ENCODE measurements at regions not wholly inside any gene's neighbourhood (a gene's known extent, or its start where the extent isn't known, plus 50 kb on each side); places are given as distances from the start of the nearest gene placed in this dataset.

- DNase-seq (ENCODE audit: low read depth in 3 of 3, low spot score in 1 of 3) = no peak
Measured at GRCh38 chr5:155193483-155194107, 180.0 kb downstream of the KIF4B start.

DNA sequence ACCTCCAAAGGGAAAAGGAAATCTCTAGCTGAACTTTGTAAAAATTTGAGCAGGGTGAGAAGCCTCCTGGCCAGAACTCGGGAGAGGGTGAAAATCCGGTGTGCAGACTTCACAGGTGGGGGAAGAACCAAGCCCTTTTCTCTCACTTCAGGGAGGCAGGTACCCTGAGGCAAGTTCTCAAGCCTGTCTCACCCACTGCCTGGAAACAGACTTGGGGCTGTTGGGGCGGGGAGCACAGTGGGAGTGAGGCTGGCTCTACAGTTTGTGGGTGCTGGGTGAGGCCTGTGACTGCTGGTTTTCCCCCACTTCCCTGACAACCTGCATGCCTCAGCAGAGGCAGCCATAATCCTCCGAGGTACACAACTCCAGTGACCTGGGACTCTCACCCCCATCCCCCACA is 187.1 kb downstream of the KIF4B start:
- DNase-seq (ENCODE audit: low read depth in 3 of 3, low spot score in 1 of 3) = no peak

DNA sequence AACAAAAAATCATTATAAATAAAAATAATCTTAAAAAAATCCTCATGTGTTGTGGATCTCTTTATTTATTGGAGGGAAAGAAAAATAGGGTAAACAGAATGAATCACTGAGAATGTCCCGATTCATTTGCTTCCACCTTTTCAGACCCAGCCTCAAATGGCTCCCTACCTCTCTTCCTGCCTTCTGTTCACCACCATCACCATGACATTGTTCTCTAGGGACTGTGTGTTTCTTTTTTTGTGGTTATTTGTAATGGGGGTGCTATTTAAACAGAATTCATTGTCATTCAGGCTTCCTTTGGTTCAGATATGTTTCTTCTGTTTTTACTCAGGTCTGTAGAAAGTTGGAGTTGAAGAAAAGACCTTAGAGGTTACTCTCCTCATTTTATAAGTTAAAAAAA is 198.2 kb downstream of the KIF4B start:
- DNase-seq (ENCODE audit: low read depth in 3 of 3, low spot score in 1 of 3) = no peak

GRCh38 chr5:155222393-155222792 is 208.8 kb downstream of the KIF4B start:
- no peak for DNase-seq (ENCODE audit: low read depth in 3 of 3, low spot score in 1 of 3)

GRCh38 chr5:155229135-155229534 is 215.6 kb downstream of the KIF4B start:
- DNase-seq (ENCODE audit: low read depth in 3 of 3, low spot score in 1 of 3) = no peak

- DNase-seq (ENCODE audit: low read depth in 3 of 3, low spot score in 1 of 3) = no peak
Measured at GRCh38 chr5:155239803-155240202, 226.2 kb downstream of the KIF4B start.

DNA sequence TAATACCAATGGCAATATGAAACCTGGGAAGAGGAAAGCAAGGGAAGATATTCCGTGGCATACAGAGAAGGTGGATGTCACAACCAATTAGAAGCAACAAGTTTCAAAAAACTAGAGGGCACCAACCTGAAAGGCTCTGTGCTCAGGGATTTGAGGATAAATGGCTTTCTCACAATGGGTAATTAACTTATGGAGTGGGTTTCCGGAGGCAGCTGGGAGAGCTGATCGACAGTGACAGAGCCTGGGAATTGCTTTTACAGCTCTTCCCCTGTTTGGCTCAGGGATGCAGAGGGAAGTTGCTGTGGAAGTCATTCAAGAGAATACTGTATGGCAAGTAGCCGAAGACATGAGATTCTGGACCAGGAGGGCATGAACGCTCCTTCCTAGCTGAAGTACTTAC is 237.0 kb downstream of the KIF4B start:
- DNase-seq (ENCODE audit: low read depth in 3 of 3, low spot score in 1 of 3) = no peak

DNA sequence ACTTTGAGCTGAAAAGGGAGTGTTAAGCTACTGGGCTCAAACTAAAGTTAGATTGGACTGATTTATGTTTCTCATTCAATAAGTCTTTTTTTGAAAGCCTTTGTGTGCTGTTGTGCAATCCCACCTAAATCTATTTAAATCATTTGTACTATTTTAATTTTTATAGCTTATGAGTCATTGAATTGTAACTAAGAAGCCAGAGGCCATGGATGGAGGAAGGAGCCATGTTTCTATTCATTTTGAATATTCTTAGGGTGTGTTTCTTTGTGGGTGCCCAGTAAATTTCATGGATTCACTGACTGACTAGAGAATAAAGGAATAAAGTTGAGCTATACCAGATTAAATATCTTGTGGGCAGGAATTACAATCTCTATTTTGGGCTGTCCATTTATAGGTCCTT is 238.5 kb downstream of the KIF4B start:
- DNase-seq (ENCODE audit: low read depth in 3 of 3, low spot score in 1 of 3) = no peak

GRCh38 chr5:155252717-155253116 is 239.2 kb downstream of the KIF4B start:
- DNase-seq (ENCODE audit: low read depth in 3 of 3, low spot score in 1 of 3) = no peak

- DNase-seq (ENCODE audit: low read depth in 3 of 3, low spot score in 1 of 3) = no peak
Measured at GRCh38 chr5:155254399-155254798, 240.8 kb downstream of the KIF4B start.

- DNase-seq (ENCODE audit: low read depth in 3 of 3, low spot score in 1 of 3) = no peak
Measured at GRCh38 chr5:155258161-155258560, 244.6 kb downstream of the KIF4B start.

GRCh38 chr5:155259648-155260047 is 246.1 kb downstream of the KIF4B start:
- no peak for DNase-seq (ENCODE audit: low read depth in 3 of 3, low spot score in 1 of 3)

DNA sequence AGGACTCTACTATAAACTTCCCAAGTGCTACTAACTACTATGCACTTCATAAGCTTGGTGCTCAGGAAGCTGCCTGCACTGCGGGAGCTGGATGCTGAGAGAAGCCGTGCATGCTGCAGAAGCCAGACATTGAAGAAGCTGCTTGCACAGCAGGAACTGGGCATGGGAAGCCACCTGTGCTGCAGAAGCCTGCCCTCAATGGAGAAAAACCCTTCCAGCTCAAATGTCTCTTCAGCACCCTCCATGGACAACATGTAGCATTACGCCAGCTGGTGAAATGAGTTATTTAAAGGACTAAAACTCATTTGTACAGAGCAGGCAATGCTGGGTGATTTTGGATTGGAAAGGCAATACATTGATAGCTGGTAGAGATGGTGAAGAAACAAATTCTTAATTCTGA is 247.2 kb downstream of the KIF4B start:
- DNase-seq (ENCODE audit: low read depth in 3 of 3, low spot score in 1 of 3) = no peak

GRCh38 chr5:155263381-155263780 is 249.8 kb downstream of the KIF4B start:
- DNase-seq (ENCODE audit: low read depth in 3 of 3, low spot score in 1 of 3) = no peak

DNA sequence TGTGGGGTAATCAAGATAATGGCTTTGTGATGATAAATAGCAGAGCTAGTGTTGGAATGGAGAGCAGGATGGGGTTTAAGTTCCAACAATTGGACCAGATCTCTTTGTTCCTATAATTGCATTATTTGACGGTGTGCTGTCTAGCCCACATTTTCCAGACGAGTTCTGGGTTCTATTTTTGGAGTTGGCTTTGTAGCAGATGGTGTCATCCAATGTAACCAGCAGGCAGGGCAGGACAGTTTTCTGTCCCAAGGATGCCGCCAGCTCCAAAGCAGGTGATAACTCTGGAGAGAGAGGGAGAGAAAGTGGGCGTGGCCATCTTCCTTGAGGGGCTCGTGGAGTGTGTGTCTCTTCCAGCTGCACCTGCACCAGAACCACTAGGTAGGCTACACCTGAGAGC is 251.3 kb downstream of the KIF4B start:
- DNase-seq (ENCODE audit: low read depth in 3 of 3, low spot score in 1 of 3) = no peak

DNA sequence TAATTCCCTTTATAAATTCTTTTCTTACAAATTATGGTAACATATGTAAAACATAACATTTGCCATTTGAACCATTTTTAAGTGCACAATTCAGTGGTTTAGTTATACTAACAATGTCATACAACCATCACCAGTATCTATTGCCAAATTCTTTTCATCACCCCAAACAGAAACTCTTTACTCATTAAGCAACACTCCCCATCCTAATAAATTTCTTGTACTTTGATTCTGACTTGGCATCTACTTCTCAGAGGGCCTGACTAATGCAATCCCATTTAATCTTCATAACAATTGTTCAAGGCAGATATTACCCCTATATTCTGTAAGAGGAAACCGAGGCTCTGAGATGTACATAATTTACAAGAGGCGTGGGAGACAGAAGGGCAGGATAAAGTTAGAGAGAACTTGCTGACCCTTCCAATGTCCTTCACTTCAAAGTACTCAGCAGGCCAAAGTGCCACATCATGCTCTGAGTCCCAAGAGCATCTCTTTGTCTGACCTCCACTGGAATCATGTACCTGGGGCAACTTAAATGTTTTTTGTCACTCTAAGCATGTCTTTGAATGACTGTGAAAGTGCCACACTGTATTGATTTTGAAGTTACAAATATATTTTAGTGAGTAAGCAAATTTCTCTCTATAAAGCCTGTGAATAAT is 255.3 kb downstream of the KIF4B start:
- no peak for DNase-seq (ENCODE audit: low read depth in 3 of 3, low spot score in 1 of 3)

DNA sequence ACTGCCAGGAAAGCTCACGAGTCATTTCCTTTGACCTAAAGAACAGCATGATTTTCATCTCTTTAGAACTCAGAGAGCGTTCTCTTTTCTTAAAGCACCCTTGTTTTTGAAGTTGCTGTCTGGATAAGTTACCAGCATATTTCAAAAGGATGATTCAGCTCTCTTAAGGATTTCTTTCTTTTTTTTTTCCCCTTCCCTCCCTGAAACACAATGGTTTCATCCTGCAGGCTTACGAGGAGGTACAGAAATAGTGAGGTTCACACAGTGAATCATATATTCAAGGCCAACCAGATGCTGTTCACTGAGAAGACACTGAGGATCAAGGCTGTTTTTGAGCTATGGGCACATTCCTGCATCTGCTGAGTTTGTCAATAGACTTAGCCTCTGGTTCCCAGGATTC is 257.2 kb downstream of the KIF4B start:
- DNase-seq (ENCODE audit: low read depth in 3 of 3, low spot score in 1 of 3) = no peak

GRCh38 chr5:155274484-155274883 is 260.9 kb downstream of the KIF4B start:
- no peak for DNase-seq (ENCODE audit: low read depth in 3 of 3, low spot score in 1 of 3)

- DNase-seq (ENCODE audit: low read depth in 3 of 3, low spot score in 1 of 3) = no peak
Measured at GRCh38 chr5:155275222-155275621, 261.7 kb downstream of the KIF4B start.

GRCh38 chr5:155276231-155276630 is 262.7 kb downstream of the KIF4B start:
- no peak for DNase-seq (ENCODE audit: low read depth in 3 of 3, low spot score in 1 of 3)

- no peak for DNase-seq (ENCODE audit: low read depth in 3 of 3, low spot score in 1 of 3)
Measured at GRCh38 chr5:155278532-155278931, 265.0 kb downstream of the KIF4B start.

DNA sequence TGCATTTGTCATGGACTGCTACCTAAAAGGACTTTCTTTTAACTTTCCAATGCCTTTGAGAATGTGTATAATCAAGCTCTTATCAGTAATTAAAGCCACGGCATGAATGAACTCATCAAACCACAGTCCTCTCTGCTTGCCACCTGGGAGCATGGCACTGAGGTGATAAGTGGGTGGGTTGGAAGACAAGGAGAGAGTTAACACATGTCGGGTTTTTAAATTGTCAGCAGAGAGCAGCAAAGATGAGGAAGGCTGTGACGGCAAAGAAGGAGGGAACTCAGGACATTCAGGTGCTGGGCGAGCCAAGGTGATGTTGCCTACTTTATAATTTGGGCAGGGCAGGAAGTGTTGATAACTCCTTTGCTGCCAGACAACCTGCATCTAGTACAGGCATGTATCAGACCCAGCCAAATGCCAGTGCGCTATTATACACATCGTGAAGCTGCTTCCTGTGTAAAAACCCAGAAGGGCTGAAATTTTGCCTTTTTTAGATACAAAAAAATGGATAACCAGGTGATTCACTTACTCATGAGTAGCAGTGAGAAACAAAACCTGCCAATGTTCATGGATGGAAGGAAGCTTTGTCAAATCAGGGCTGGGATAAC is 269.1 kb downstream of the KIF4B start:
- no peak for DNase-seq (ENCODE audit: low read depth in 3 of 3, low spot score in 1 of 3)

DNA sequence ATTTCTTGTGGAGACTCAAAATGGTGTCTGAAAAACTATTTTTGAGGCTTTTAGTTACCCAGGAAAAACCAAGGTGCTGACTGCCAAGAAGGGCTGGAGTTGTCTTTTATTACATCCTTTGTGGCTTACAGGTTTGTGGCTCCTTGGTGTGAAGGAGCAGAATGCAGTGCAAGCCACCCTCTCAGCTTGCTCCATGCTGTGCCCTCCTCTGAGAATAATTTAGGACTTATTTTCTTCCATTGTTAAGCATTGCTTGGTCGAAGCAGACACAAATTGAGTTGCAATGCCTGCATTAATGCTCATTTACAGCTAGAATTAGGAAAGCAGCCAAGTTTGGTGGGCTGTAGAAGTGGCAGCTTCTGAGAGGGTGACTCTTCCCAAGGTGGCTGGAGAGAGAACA is 272.2 kb downstream of the KIF4B start:
- DNase-seq (ENCODE audit: low read depth in 3 of 3, low spot score in 1 of 3) = no peak

Data from stimulated activated CD4-positive, alpha-beta T cell treated with anti-CD3 and anti-CD28 coated beads, TNF-alpha, amount 100 ng/mL, for 1 hour (primary cell).